Mesodermal cell (in vitro differentiated cells): ENCODE measurements at regions not wholly inside any gene's neighbourhood (a gene's known extent, or its start where the extent isn't known, plus 50 kb on each side); places are given as distances from the start of the nearest gene placed in this dataset.

Experiments
- H3K27ac ChIP-seq: 2 replicates; pipeline ENCODE4 v1.7.0; 2013; ENCODE audit warnings: mild to moderate bottlenecking, low read depth, low read length, moderate library complexity; ENCODE audit not compliant: severe bottlenecking
- H3K36me3 ChIP-seq: 2 replicates; pipeline ENCODE4 v1.7.1; 2013; ENCODE audit warnings: mild to moderate bottlenecking, low read length, moderate library complexity; ENCODE audit not compliant: control insufficient read depth, insufficient read depth
- H3K4me1 ChIP-seq: one replicate; pipeline ENCODE4 v1.7.1; 2013; ENCODE audit warnings: mild to moderate bottlenecking, low read length; ENCODE audit not compliant: insufficient read depth, control insufficient read depth, poor library complexity, severe bottlenecking
- H3K4me3 ChIP-seq: 2 replicates; pipeline ENCODE4 v1.7.0; 2013; ENCODE audit warnings: low read length, control low read depth, mild to moderate bottlenecking; ENCODE audit not compliant: insufficient read depth, poor library complexity, severe bottlenecking; ENCODE audit errors: extremely low read depth
- H3K9me3 ChIP-seq: 2 replicates; pipeline ENCODE4 v1.7.1; 2013; ENCODE audit warnings: mild to moderate bottlenecking, low read length, moderate library complexity; ENCODE audit not compliant: control insufficient read depth
- WGBS, 2 experiments: methylation state at CpG; one replicate each; pipeline ENCODE4 v1.1.5; 2013; ENCODE audit warnings: missing lambda C conversion rate in 2 of 2; ENCODE audit not compliant: insufficient coverage in 2 of 2; 5-methylcytosine and 5-hydroxymethylcytosine counted together

- Histone ChIP-seq H3K27ac (no peak overlapping the region), H3K36me3 (no peaks in the 10 kb centered on the region), H3K4me1 (no peaks in the 10 kb centered on the region), H3K4me3 (no peak overlapping the region), H3K9me3 (no peaks in the 10 kb centered on the region)
- WGBS, 2 experiments, result 93% methylated on average over 2 of the region's 2 CpGs; no CpG with 5 or more reads in 1 of the 2 experiments
Measured at GRCh38 chr14:80108430-80108829, 102.9 kb downstream of the DIO2 start.

GRCh38 chr14:80105488-80105994 lies 105.8 kb downstream of the DIO2 start:
- no peak overlapping the region for H3K4me3 ChIP-seq
- no peaks in the 10 kb centered on the region for H3K36me3 ChIP-seq
- H3K9me3 ChIP-seq, result no peaks in the 10 kb centered on the region
- H3K27ac ChIP-seq, result no peak overlapping the region
- no peaks in the 10 kb centered on the region for H3K4me1 ChIP-seq
- WGBS, 2 experiments, result 54 to 57% methylated on average over 3 of the region's 5 CpGs

- Histone ChIP-seq H3K36me3 (no peaks in the 10 kb centered on the region), H3K4me1 (no peaks in the 10 kb centered on the region), H3K9me3 (no peaks in the 10 kb centered on the region), H3K4me3 (no peak overlapping the region), H3K27ac (no peak overlapping the region)
Measured at GRCh38 chr14:80101835-80102234, 109.5 kb downstream of the DIO2 start.

- H3K4me1 ChIP-seq, result no peaks in the 10 kb centered on the region
- WGBS, 2 experiments, result 88 to 97% methylated on average over 6 of the region's 7 CpGs
- no peak overlapping the region for H3K4me3 ChIP-seq
- no peaks in the 10 kb centered on the region for H3K9me3 ChIP-seq
- H3K36me3 ChIP-seq, result no peaks in the 10 kb centered on the region
- no peak overlapping the region for H3K27ac ChIP-seq
Measured at GRCh38 chr14:80100681-80101080, 110.6 kb downstream of the DIO2 start.

DNA sequence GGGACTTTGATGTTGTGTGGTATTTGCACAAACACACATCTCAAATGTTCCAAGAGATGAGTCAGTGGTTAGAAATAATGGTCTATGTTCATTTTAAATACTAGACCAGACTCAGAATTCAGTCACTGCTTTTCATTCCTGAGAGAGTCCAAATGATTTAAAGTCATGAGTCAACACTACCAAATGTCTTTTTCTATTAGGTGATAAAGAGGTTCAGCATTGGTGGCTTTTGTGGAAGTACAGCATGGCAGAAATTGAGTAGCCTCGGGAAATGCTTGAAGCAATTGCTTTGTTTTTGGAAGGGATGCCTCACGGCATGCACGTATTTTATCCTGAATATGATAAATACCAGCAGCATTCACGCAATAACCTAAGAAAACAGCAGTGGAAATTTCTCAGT lies 115.7 kb downstream of the DIO2 start:
- no peaks in the 10 kb centered on the region for H3K4me1 ChIP-seq
- 76 to 100% methylated on average over 1 to 3 of the region's 4 CpGs for WGBS, 2 experiments

DNA sequence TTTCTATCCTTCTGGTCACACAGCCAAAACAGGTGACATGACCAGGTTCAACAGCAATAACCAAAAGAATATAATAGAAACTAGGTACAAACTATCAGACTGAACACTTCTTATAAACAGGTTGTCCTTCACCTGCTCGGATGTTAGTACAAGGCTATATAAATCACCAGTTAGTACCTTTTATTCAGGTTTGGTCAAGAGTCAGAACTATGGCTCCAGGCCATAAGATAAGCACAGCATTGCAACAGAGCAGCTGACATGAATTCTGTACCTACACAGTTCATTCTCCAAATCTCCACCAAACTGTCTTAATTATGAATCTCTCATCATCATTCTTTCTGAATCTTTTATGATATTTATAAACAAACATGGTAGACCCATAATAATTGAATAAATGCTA lies 123.9 kb downstream of the DIO2 start:
- Histone ChIP-seq H3K4me3 (no peak overlapping the region), H3K27ac (no peak overlapping the region), H3K36me3 (no peaks in the 10 kb centered on the region), H3K4me1 (no peaks in the 10 kb centered on the region), H3K9me3 (no peaks in the 10 kb centered on the region)
- 100% methylated on average over 1 of the region's 1 CpG for WGBS, 2 experiments

More for the DNA sequence above, 115.7 kb downstream of the DIO2 start:
- H3K27ac ChIP-seq, result no peak overlapping the region
- no peaks in the 10 kb centered on the region for H3K9me3 ChIP-seq
- H3K4me3 ChIP-seq, result no peak overlapping the region
- H3K36me3 ChIP-seq, result no peaks in the 10 kb centered on the region

DNA sequence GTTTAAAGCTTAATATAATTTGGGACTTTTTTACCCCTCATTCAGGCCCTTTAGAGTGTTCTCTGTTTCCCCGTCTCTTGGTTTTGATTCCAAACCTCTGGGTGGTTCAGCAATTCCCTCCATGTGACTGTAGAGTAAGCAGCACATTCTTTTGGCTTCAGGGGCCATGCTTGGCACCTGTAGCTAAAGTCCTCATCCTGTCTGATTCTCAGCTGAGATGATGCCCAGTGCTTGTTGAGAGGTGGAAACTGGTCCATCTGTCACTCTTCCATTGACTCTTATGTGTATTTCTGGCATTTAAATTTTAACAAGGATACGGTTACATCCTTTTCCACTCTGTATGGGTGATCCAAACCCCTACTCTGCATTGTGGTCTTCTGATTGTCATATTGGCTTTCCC lies 127.1 kb downstream of the DIO2 start:
- WGBS, 2 experiments, result 86 to 100% methylated on average over 1 to 2 of the region's 2 CpGs

GRCh38 chr14:80080601-80081000 lies 130.7 kb downstream of the DIO2 start:
- Histone ChIP-seq H3K27ac (no peak overlapping the region), H3K4me1 (no peaks in the 10 kb centered on the region), H3K36me3 (no peaks in the 10 kb centered on the region), H3K4me3 (no peak overlapping the region), H3K9me3 (no peaks in the 10 kb centered on the region)
- no CpG with 5 or more reads among the region's 4 CpGs for WGBS, 2 experiments

More for the DNA sequence above, 127.1 kb downstream of the DIO2 start:
- no peaks in the 10 kb centered on the region for H3K9me3 ChIP-seq
- H3K36me3 ChIP-seq, result no peaks in the 10 kb centered on the region
- H3K27ac ChIP-seq, result no peak overlapping the region
- no peaks in the 10 kb centered on the region for H3K4me1 ChIP-seq
- H3K4me3 ChIP-seq, result no peak overlapping the region

DNA sequence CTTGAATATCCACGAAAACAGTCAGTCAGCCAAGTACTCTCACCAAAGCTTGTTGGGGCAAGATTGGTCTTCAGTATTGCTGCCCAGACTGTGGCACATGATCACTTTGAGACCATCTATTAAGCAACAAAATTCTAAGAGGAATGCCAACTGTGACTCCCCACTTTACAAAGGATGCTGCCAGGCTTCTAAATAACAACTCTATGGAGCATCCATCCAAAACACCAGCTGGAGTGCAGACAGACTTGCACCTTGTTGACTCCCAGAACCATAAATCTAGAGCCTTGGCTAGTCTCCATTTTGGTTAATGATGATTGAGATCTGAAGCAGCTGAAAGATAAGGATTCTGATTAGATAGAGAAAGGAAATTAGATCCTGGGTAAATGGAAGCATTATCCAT lies 132.8 kb downstream of the DIO2 start:
- 91 to 100% methylated on average over 1 of the region's 1 CpG for WGBS, 2 experiments
- H3K4me3 ChIP-seq, result no peak overlapping the region
- H3K9me3 ChIP-seq, result no peaks in the 10 kb centered on the region
- H3K4me1 ChIP-seq, result no peaks in the 10 kb centered on the region
- H3K27ac ChIP-seq, result no peak overlapping the region
- H3K36me3 ChIP-seq, result no peaks in the 10 kb centered on the region

DNA sequence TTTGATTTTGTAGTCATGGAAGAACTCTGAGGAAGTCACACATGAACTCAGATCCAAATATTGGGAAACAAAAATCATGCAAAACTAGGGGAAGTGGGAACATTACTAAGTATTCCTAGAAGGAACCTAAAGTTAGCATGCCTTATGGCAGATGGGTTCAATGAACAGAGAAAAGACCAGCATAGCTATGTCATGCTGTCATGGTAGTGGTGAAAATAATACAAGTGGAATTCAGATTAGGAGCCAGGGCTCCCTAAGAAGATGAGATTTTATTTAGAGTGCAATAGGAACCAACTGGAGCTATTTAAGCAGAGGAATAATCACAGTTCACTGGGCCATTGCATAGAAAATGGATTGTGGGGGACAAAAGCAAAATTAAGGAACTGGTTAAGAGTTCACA lies 134.0 kb downstream of the DIO2 start:
- Histone ChIP-seq H3K9me3 (no peaks in the 10 kb centered on the region), H3K36me3 (no peaks in the 10 kb centered on the region), H3K4me3 (no peak overlapping the region), H3K4me1 (no peaks in the 10 kb centered on the region), H3K27ac (no peak overlapping the region)

DNA sequence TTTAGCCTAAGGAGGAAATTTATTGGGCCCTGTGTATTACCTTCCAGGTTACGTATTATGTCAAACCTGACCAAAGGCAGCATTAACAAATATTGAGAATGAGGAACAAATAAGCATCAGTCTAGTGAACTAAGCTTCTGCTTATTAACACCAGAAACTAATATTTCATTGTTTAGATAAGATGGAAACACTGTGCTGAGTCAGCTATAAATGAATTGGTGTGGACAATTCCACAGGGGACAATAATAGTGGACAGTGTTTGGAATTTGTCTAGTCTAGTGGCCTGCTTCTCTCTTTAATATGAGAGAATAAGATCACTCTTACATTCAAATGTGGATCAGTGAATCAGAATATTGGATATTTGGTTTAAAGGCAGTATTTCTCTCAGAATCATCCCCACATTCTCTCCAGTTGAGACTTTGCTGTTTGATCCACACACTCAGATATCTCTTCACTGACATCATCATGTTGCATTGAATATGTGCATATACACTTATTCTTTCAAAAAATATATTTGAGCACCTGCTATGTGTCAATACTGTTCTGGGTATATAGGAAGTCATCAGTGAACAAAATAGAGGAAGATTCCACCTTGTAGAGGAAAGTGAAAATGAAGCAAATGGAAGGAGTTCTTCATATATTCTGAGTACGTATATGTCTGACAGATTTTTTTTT lies 136.3 kb downstream of the DIO2 start:
- Histone ChIP-seq H3K4me3 (no peak overlapping the region), H3K27ac (no peak overlapping the region), H3K9me3 (no peaks in the 10 kb centered on the region), H3K4me1 (no peaks in the 10 kb centered on the region), H3K36me3 (no peaks in the 10 kb centered on the region)
- WGBS, 2 experiments, result no CpG with 5 or more reads among the region's 2 CpGs
